Activated CD4-positive, alpha-beta T cell treated with anti-CD3 and anti-CD28 coated beads for 48 hours (primary cell): ENCODE measurements at regions not wholly inside any gene's neighbourhood (a gene's known extent, or its start where the extent isn't known, plus 50 kb on each side); places are given as distances from the start of the nearest gene placed in this dataset.
A peak's percentile ranks its signal among the peaks of the same experiment; 100 is the strongest.

Experiments
- DNase-seq: peaks from one replicate; pipeline ENCODE4 v3.0.0-alpha.2; 2020

DNA sequence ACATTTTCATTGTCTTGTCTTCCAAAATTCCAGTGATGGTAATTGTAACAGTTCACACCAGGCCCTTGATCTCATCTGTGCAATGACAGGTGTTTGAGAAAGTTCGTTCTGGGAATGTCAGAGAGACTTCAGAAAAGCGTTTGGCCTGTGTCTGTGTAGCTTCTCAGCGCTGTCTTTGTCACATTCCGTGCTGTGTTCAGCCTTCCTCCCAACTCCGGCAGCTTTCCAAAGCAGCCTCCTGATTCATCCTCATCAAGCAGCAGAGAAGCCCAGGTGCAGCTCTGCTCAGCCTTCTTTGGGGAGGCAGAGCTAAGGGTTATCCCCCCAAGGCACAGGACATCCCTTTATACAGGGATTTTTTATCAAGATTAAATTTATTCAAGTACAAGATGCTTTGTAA lies 494.0 kb upstream of the SUCLG2 start:
- DNase-seq = no peak

DNA sequence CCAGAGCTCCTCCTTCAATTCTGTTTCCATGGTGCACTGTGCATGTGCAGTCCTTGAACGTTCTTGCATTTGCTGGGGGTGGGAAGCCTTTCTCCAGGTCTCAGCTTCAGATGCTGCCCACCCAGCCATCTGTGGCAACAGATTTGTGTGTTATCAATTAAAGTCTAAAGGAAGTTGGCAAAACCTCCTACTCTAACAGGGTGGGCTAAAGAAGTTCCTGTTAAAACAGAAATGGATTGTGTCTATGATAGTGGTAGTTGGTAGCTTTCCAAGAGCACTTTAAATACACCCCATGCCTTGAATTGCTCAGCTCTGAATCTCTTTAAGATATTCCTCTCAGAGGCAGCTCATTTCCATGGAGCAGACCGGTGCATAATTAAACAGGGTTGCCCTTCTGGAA lies 488.0 kb upstream of the SUCLG2 start:
- no peak for DNase-seq

DNA sequence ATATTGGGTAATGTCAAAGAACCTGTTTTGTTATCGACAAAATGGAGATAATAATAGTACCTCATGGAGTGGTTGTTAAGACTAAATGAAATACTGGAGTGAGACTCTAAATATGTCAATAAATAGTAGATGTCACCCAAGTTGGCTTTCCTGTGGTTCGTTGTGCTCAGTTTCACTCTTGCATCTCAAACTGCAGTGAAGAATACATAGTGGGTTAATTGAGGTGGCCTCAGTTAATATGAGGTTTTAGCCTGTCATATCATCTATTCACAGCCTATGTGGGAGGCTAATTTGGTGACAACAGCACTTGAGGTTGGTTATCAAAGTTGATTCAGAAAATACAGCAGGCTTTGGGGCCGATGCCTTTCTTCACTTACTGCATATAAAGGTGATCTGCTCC lies 485.5 kb upstream of the SUCLG2 start:
- DNase-seq = no peak

DNA sequence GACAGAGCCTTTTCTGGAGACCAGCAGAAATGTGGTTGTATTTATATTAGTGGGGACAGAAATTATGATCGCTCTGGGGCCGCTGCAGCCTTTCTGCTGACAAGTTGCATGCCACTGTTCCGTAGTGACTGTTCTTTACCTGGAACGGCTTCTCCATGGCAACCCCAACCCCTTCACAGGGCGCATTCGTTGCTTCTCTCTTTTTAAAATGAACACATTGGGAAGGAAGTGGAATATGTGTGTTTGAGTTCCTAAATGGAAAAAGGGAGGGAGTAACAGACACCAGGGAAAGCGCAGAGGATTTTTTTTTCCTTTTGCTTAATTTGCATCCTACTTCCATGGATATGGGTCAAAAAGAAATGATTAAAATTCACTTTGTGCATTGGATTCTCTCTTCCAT lies 482.0 kb upstream of the SUCLG2 start:
- DNase-seq = no peak

DNA sequence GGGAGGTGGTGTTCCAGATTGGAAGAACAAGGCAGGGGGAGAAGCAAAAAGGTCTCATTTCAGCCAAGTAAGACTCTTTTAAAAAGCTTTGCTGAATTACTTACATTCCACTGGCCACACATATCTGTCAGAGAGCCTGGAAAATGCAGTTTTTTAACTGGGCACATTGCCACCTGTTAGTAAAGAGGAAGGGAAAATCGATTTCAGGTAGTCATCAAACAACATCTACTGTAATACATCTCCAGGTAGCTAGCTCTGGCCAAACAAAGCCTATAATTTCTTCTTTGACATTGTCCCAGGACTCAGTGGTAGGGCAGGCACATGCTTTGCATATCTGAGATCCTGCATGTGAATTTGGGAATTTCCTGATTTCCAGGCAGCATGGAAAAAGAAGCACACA lies 480.7 kb upstream of the SUCLG2 start:
- no peak for DNase-seq

DNA sequence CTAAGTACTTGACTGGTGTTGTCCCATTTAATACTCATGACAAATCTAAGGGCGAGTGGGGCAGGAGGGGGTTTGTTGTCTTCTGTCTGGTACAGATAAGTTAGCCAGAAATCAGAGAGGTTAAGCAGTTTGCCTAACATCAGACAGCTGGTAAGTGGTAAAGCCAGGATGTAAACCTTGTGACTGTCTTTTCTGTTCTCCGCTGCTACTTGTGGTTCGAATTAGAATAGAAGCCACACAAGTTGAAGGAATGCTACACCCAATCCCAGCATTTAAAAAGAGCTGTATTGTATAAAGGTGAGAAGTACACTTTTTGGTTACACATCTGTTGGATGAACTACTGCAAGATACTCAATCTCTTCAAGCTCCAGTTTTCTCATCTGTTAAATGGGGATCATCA lies 474.7 kb upstream of the SUCLG2 start:
- DNase-seq = no peak

DNA sequence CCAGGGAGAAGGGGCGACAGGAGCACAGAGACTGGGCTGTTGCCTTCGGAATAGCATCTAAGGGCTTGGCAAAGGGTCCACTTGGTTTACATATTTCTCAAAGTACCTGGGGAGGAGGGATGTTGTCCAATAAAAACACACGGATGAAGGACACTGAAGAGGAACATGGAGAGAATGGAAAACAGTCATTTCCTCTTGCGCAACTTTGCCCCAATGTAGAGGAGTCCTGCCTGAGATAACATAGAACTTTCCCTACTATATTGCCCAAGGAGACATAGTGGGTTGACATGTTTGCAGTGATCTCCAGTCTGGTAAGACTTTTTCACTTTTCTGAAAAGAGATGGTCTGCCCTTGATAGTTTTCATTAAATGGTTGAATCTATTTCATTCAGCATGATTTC lies 468.8 kb upstream of the SUCLG2 start:
- DNase-seq = no peak

DNA sequence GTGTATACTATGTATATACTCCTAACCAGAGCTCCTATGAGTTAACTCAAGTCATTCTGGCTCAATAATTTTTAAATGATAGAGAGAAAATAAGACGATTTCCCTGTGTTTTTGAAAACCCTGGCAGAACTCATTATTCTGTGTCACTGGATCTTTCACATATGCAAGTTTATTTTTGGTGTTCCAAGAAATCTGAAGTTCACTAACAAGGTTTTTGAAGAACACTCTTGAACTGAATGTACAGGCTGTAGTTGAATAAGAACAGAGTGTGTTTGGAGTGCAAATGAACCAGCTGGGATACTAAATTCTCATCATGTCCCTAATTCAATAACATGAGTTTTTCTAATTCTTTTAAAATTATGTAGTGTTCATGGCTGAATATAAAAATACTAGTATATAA lies 466.9 kb upstream of the SUCLG2 start:
- no peak for DNase-seq

DNA sequence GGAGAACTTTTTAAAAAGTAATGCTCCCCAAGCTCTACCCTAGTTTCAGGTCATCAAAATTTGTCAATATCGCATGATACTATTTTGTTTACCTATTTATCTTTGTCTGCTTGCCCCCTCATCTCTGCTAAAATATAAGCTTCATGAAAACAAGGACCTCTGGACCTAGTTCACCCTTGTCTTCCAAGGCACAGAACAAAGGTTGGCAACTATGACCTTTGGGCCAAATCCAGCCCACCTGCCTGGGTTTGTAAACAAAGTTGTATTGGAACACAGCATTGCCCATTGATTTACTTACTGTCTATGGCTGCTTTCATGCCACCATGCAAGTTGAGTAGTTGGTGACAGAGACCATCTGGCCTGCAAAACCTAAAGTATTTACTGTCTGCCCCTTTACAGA lies 462.2 kb upstream of the SUCLG2 start:
- DNase-seq = no peak

DNA sequence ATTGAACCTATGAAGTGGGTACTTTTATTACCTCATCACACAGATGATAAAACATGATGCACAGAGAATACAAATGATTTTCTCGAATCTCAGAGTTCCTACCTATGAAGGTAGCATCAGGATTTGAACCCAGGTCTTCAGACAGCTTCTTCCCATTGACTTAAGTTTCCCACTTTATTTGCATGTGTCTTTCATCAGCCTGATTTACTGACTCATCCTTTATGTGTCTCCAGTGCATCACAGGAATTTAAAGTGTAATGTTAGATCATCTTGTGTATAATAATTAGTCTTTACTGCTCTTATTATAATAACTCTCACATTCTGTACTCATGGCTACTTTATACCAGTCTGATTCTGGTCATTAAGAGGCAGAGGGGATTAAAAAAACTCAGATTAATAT lies 449.4 kb upstream of the SUCLG2 start:
- no peak for DNase-seq

DNA sequence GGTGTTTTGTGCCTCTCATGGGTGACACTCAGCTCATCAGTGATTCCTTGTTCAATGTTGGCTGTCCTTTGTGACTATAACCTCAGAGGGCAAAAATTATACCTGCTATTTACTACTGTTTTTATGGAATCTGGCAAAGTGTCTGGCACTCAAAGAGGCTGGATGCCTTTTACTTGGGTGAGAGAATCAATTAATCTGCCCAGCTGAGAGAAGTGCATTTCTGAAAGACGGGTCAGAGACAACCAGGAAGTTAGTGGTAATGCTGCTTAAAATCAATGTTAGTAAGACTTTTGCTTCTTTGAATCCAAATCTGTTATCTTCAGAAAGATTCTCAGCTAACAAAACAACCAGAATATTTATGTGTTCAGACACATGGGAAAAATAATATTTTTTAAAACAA lies 436.2 kb upstream of the SUCLG2 start:
- DNase-seq = no peak

DNA sequence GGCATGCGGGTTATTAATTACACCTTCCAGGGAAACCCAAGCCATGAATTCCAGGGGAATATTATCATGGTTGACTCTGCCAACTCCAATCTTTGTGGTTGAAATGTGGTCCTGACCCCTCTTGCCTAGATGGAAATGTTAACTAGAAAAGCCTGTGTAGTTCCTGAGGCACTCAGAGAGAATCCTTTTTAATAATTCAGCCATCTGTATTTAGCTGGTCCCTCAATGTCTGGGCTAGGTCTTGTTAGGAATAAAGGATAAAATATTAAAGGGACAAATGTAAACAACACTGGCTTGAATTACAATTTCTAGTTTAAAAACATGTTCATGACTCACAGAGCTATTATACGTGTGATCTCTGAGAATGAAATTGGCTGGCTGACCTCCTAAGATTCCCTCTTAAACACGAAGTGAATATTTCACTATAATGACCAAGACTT lies 435.2 kb upstream of the SUCLG2 start:
- no peak for DNase-seq

DNA sequence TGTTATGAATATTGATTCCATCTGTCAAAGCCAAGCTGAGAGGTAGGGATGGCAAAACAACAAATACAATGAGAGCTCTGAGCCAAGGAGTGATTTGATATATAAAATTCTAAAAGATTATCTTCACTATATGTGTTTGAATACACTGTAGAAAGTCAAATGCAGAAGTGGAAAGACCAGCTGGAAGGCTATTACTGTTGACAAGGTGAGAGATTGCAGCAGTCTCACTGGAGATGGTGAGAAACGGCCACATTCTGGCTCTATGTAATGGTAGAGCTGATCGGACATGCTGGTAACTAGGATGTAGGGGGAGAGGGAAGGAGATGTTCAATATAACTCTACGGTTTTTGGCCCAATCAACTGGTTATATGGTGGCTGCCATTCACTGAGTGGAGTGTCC lies 434.2 kb upstream of the SUCLG2 start:
- DNase-seq = no peak

DNA sequence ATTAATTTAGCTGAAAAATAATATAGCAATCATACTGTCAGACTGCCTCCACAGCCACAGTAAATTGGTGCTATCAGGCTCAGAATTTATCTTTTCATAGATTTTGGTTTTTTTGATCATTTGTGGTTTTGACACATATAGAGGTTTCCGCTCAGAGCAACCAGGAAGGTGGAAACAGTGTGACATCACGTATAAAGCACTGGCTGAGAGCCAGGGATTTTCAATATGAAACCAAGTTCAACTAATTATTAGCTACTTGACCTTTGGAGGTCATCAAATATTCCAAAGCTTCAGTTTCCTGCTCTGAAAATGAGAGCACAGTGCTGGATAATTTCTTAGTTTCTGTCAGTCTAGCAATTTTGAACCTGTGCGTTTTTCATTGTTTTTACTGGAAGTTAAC lies 433.8 kb upstream of the SUCLG2 start:
- peak; percentile 45 for DNase-seq

DNA sequence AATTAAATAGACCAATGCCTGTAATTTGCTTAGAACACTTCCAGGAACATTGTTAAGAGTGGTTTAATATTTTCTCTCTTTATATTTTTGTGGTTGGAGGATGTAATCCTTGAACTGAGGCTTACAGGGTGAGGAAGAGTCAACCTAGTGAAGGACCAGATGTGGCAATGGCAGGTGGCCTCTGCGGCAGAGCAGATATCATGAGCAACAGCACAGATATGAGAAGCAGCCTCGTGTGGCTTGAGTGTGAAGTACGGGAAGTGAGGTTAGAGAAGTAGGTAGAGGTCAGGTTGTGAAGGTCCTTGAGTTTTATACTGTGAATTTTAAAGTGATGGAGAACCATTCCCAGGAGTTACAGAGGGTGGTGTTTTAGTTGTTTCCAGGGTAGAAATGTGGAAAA lies 417.6 kb upstream of the SUCLG2 start:
- no peak for DNase-seq

DNA sequence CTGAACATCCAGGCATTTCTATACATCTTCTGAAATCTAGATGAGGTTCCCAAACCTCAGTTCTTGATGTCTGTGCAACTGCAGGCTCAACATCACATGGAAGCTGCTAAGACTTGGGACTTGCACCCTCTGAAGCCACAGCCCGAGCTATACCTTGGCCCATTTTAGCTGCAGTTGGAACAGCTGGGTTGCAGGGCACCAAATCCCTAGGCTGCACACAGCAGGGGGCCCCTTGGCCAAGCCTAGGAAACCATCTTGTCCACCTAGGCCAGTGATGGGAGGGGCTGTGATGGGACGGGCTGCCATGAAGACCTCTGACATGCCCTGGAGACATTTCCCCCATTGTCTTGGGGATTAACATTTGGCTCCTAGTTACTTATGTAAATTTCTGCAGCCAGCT lies 415.8 kb upstream of the SUCLG2 start:
- no peak for DNase-seq

DNA sequence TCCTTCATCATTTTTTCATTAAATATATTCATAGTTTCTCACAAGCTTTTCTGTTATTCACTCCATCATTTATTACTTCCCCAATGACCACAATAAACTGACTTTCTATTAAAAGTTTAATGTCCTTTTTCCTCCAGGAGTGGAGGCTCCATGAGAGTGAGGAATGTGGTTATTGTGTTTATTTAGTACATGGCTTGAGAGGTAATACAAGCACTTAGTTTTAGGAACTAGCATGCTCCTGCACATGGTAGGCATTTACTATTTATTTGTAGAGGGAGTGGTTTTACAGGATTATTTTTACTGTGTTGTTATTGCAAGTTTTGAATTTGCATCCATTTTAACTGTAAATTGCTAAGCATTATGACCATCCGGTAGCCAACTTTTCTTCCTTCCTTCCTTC lies 412.9 kb upstream of the SUCLG2 start:
- no peak for DNase-seq

DNA sequence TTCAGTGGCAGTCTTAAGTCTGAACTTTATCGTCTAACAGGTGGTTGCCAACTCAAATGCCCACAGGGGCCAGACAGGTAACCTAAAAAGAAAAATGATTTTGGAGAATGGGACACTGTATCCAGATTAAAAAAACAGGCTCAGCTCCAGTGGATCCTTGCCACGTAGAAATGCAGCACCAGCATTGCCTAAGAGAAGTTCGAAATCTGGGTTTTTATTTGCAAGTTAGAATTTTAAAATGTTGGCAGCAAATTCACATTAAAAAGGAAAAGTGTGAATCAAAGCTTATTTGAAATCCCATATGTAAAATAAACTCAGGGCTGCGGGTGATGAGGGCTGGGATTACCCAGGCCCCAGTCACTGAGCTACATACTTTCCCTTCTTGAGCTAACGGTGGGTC lies 408.5 kb upstream of the SUCLG2 start:
- no peak for DNase-seq

DNA sequence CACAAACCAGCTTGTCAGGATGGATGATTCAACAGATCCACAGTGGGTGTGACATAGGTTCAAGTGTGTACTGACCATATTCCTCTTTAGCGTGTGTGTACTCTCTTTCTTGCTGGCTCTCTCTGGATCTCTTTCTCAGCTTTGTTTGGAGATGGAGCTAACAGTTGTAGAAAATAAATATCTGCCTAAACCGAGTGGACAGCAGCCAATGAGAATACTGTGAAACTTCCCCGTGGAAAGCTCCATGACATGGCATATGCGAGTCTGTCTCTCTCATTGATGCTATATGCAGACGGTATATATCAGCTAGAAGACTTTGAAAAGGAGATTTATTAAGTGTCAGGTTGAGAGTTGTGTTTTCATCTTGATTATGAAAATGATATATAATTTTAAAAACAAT lies 406.5 kb upstream of the SUCLG2 start:
- no peak for DNase-seq

DNA sequence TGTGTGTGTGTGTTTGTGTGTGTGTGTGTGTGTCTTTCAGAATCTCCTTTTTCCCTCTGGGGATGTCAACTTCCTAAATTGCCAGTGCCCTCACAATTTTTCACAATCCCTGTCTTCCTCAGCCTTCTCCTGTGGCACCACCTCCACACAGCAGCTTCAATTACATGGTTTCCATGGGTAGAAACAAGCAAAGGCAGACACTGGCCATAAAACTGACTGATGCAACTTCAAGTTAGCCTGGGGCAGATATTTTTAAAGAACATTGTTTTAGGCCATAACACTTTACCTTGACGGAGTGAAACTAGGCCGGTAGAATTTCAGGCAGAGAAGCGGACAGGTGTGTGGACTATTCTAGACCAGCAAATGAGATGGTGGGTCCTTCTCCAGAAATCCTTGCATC lies 405.8 kb upstream of the SUCLG2 start:
- no peak for DNase-seq

DNA sequence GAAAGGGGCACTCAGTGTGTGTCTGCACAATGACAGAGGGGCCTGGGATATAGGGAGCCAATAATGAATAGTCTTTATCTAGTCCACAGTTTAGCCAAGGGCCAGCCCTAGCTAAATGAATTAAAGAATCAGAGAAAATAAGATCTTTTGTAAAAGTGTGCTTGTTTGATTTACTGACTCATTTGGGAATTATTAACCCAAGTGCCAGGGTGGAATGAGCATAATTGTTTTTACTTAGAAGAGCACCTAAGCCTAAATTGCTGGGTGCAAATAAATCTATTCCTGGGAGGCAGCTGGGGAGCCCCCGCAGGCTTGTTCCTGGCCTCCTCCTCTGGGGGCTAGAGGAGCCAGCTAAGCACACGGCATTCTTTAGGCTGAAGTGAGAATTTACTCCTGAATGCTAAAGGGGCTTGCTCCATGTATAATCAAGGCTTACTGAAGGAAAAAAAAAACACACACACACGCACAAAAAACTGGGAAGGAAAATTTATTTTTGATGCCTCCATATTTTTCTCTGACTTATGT lies 405.3 kb upstream of the SUCLG2 start:
- DNase-seq = no peak

DNA sequence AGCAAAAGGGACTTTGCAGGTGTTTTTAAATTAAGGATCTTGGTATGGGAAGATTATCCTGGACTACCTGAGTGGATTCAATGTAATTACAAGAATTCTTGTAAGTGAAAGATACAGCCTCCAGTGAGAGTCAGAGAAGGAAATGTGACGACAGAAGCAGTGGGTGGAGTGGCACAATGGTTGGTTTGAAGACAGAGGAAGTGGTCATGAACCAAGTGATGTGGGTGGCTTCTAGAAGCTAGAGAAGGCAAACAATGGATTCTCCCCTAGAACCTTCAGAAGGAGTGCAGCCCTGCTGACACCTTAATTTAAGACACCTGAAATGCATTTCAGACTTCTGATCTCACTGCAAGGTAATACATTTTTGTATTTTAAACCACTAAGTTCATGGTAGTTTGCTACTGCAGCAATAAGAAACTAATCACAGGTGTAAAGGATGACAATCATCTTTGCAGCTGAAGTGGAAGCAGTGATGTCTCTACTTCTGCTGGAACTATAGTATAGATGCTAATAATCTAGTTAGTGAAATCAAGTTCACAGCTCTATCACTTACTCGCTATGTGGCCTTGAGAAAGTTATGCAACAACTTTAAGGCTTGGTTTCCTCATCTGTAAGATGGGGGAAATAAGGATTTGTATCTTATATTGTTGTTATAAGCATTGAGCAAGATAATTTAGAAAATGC lies 403.4 kb upstream of the SUCLG2 start:
- peak; percentile 56 for DNase-seq

DNA sequence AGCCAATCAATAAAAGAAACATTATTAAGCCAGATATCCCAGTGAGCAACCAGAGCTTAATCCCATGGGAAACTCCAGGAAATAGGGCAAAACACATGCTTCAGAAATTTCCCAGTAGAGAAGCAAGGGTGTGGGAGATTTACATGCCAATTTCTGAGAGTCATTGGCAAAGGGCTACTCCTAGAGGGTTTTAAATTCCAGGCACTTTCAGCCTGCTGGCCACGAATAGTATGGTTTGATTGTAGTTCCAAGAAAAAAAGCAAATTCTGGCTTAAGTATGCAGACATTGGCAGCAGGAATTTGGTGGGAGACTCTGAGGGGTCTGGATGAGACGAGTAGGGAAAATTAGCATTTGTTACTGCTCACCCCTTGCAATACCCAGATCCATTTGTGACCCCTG lies 402.1 kb upstream of the SUCLG2 start:
- DNase-seq = no peak

DNA sequence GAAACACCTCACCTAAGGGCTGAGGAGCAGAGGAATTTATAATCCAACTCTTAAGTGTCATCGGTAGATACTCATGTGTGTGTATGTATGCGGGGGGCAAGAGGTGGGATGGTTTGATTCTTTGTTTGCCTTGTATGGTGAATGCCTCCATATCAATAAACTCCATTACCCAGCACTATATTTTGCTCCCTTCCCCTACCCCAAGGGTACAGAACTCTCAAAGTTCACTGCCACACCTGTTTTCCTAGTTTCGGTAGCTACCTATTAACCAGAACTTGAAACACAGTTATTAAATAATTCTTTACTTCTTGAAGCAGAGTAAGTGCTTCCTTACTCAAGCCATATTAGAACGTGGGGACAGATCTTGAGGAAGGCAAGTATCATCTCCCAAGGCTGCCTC lies 400.8 kb upstream of the SUCLG2 start:
- DNase-seq = no peak

DNA sequence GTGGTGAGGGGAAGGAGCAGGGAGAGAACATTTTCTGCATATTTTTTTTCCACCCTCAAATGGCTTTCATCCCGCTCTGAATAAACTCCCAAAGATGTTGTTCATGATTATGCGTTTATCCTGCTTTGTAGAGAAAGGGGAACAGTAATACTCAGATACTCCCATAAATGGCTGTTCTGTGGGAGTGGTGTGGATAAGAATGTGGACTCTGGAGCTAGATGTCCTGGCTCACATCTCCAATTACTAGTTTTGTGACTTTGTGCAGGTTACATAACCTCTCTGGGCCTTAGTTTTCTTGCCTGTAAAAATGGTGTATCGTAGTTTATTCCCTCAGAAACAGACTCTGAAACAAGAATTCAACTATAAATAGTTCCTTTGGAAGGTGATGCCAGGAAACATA lies 395.4 kb upstream of the SUCLG2 start:
- no peak for DNase-seq

DNA sequence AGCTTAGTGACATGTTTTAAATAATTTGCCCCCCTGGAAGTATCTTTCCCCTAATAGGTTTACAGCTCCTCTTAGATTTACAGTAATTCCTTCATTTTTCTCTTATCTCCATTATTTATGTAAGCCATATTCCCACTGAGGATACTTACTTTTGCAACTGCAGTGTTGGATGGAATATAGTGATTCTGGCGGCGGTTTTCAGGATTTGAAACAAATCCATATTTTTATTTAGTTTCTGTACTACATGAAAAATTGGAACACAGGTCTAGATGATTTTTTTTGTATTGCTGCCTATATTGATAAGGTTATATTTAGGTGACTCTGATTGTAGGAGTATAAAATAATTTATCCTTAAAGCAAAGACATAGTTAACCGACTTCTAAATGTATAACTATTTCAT lies 391.6 kb upstream of the SUCLG2 start:
- no peak for DNase-seq
